SK-N-MC (cell line): ENCODE measurements at regions not wholly inside any gene's neighbourhood (a gene's known extent, or its start where the extent isn't known, plus 50 kb on each side); places are given as distances from the start of the nearest gene placed in this dataset.

Experiments used
- EZH2 ChIP-seq: fragments of 200-600 bp; sonication (generic); IDR thresholded peaks from one replicate; pipeline ENCODE4 v1.6.1; 2017; ENCODE audit warnings: antibody characterized with exemption
- POLR2AphosphoS5 ChIP-seq: IDR thresholded peaks from 2 replicates; pipeline ENCODE4 v1.6.1; 2012; ENCODE audit warnings: mild to moderate bottlenecking, low read depth, low read length, borderline replicate concordance

DNA sequence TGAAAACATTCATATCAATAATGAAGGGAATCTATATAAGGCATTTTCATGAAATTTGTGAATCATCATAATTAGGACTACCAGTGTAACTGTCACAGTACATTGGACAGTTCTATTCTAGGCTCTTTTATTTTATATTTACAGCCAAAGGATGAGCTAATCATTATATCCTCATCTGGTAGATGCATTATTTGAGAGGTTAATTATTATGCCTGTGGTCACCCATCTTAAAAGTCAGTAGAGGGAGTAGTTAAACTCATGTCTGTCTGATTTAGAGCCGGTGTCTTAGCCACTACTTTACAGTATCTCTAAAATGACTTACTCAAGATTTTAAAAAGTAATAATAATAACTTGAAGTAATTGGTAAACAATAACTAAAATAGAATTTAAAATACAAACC, 899.3 kb upstream of the MAP3K7 start:
- TF ChIP-seq POLR2AphosphoS5: no peak
- no peak for TF ChIP-seq EZH2
